ENCODE measurements at regions not wholly inside any gene's neighbourhood (a gene's known extent, or its start where the extent isn't known, plus 50 kb on each side); places are given as distances from the start of the nearest gene placed in this dataset.

GRCh38 chr10:30531751-30532530 is 97.6 kb downstream of the LYZL2 start:
- H3K27ac Mint-ChIP-seq, result peak overlapping the region; percentile 88
- POLR2A ChIA-PET, result interaction anchor here (0.6 to 3.1 kb wide), 3 partner anchors 81 to 117 kb away, joined by 3 to 43 read pairs (median 3); partner anchors contain the start of gene MAP3K8
- WGBS (ENCODE audit: insufficient coverage), result 95% methylated on average over 4 of the region's 8 CpGs

More at GRCh38 chr10:30531751-30532530, 97.6 kb downstream of the LYZL2 start:
- peak overlapping the region; percentile 49 to 72 for H3K27ac ChIP-seq (ENCODE audit: low read length in 2 of 2)
- H3K4me2 ChIP-seq (replicated peaks; ENCODE audit: low read depth, low read length, poor library complexity, severe bottlenecking), result peak overlapping the region; percentile 13
- H4K20me1 ChIP-seq (ENCODE audit: control insufficient read depth, insufficient read depth, low read length, poor library complexity, severe bottlenecking), result no peaks in the 10 kb centered on the region
- H3K4me3 ChIP-seq (ENCODE audit: control extremely low read depth in 1 of 5, extremely low read depth in 1 of 5, insufficient read depth in 1 of 5, low read depth in 2 of 5, low read length in 4 of 5), result no peak overlapping the region
- H3K36me3 ChIP-seq (replicated peaks in 1 of 2; ENCODE audit: control extremely low read depth in 1 of 2, control insufficient read depth in 1 of 2, extremely low read depth in 1 of 2, insufficient read depth in 2 of 2, low read length in 1 of 2), result peaks cover 0 to 3% of the 10 kb centered on the region in 2 experiments
- H3K4me3 Mint-ChIP-seq, result peak overlapping the region; percentile 40
- H3K4me1 ChIP-seq (ENCODE audit: control insufficient read depth in 2 of 2, insufficient read depth in 2 of 2, low read length in 2 of 2), result peaks cover 61 to 71% of the 10 kb centered on the region in 2 donors
- CTCF ChIA-PET, result interaction anchor here (0.9 to 5.8 kb wide), 15 partner anchors 11 to 138 kb away, joined by 3 to 87 read pairs (median 10); partner anchors contain the start of gene MAP3K8
- intact Hi-C loops (cut with micrococcal nuclease), result no loop called here
- H3K79me2 ChIP-seq (ENCODE audit: control insufficient read depth, insufficient read depth, low read length), result peaks cover 22% of the 10 kb centered on the region
- H3K9me3 ChIP-seq (ENCODE audit: control extremely low read depth in 1 of 3, control insufficient read depth in 2 of 3, insufficient read depth in 1 of 3, low read length in 2 of 3), result no peaks in the 10 kb centered on the region
- ATAC-seq (ENCODE audit: low read depth) (no peak), DNase-seq (no peak)
- no peaks in the 10 kb centered on the region for H3K27me3 Mint-ChIP-seq
- H3K9me3 Mint-ChIP-seq (ENCODE audit: insufficient read depth), result no peaks in the 10 kb centered on the region
- H3K4me1 Mint-ChIP-seq, result peaks cover 58% of the 10 kb centered on the region
- H3K9ac ChIP-seq (ENCODE audit: low read length), result no peak overlapping the region
- no peaks in the 10 kb centered on the region for H3K27me3 ChIP-seq (replicated peaks in 1 of 4; ENCODE audit: control extremely low read depth in 1 of 4, control insufficient read depth in 3 of 4, insufficient read depth in 4 of 4, low read length in 3 of 4)
- TF ChIP-seq, protein P1, sequence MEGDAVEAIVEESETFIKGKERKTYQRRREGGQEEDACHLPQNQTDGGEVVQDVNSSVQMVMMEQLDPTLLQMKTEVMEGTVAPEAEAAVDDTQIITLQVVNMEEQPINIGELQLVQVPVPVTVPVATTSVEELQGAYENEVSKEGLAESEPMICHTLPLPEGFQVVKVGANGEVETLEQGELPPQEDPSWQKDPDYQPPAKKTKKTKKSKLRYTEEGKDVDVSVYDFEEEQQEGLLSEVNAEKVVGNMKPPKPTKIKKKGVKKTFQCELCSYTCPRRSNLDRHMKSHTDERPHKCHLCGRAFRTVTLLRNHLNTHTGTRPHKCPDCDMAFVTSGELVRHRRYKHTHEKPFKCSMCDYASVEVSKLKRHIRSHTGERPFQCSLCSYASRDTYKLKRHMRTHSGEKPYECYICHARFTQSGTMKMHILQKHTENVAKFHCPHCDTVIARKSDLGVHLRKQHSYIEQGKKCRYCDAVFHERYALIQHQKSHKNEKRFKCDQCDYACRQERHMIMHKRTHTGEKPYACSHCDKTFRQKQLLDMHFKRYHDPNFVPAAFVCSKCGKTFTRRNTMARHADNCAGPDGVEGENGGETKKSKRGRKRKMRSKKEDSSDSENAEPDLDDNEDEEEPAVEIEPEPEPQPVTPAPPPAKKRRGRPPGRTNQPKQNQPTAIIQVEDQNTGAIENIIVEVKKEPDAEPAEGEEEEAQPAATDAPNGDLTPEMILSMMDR (IDR thresholded peaks at IDR 0.05), result no peak
- no peak for TF ChIP-seq EZH2 (IDR thresholded peaks at IDR 0.05; ENCODE audit: borderline replicate concordance, insufficient read depth, low read depth, low read length, poor library complexity, severe bottlenecking)
- H2AFZ ChIP-seq (ENCODE audit: insufficient read depth, low read depth, low read length, poor library complexity, severe bottlenecking), result peak overlapping the region; percentile 35

Data from B cell (primary cell).